Thyroid gland (tissue), 4 donors: ENCODE measurements at regions not wholly inside any gene's neighbourhood (a gene's known extent, or its start where the extent isn't known, plus 50 kb on each side); places are given as distances from the start of the nearest gene placed in this dataset.

Experiments used
- DNase-seq, 2 donors: peaks; one replicate each; pipeline ENCODE4 v3.0.0-alpha.2; 2019
- H3K27ac ChIP-seq, 3 donors: fragments of 200-600 bp; sonication (generic); 1 replicate in 2 of 3; 2 replicates in 1 of 3; pipeline ENCODE4 v1.5.1; 2016 to 2019; ENCODE audit warnings: mild to moderate bottlenecking in 1 of 3, moderate library complexity in 1 of 3
- H3K27me3 ChIP-seq: fragments of 200-600 bp; sonication (generic); one replicate; pipeline ENCODE4 v1.5.1; 2019
- H3K36me3 ChIP-seq, 2 donors: fragments of 200-600 bp; sonication (generic); one replicate each; pipeline ENCODE4 v1.5.1; 2016 to 2019
- H3K4me1 ChIP-seq, 2 donors: fragments of 200-600 bp; sonication (generic); one replicate each; pipeline ENCODE4 v1.5.1; 2017 to 2019
- H3K4me3 ChIP-seq, 3 donors: fragments of 200-600 bp; sonication (generic); replicated peaks in 1 of 3; 1 replicate in 2 of 3; 2 replicates in 1 of 3; pipeline ENCODE4 v1.5.1; 2016; ENCODE audit warnings: mild to moderate bottlenecking in 1 of 3
- H3K9me3 ChIP-seq: fragments of 200-600 bp; sonication (generic); one replicate; pipeline ENCODE4 v1.5.1; 2017
- POLR2A ChIP-seq, 2 donors: fragments of 450-650 bp; IDR thresholded peaks; one replicate each; pipeline ENCODE4 v1.6.1; 2017; ENCODE audit warnings: antibody characterized with exemption in 2 of 2, mild to moderate bottlenecking in 2 of 2, moderate library complexity in 1 of 2
- WGBS, 2 donors: methylation state at CpG; one replicate each; pipeline ENCODE4 v1.1.5; 2017; 5-methylcytosine and 5-hydroxymethylcytosine counted together
- intact Hi-C: fragments of 100-400 bp; cut with DNase I; formaldehyde crosslinking; loops from one replicate; pipeline ENCODE4 v1.15.1; 2023
- TF ChIP-seq, protein P1 (sequence below), 6 experiments: fragments of 200-600 bp in 3 of 6; fragments of 450-650 bp in 3 of 6; sonication (generic) in 3 of 6; IDR thresholded peaks; one replicate each; pipeline ENCODE4 v1.5.1; 2016 to 2019; ENCODE audit warnings: antibody characterized with exemption in 6 of 6, mild to moderate bottlenecking in 2 of 6, inconsistent platforms in 1 of 6, moderate library complexity in 1 of 6

DNA sequence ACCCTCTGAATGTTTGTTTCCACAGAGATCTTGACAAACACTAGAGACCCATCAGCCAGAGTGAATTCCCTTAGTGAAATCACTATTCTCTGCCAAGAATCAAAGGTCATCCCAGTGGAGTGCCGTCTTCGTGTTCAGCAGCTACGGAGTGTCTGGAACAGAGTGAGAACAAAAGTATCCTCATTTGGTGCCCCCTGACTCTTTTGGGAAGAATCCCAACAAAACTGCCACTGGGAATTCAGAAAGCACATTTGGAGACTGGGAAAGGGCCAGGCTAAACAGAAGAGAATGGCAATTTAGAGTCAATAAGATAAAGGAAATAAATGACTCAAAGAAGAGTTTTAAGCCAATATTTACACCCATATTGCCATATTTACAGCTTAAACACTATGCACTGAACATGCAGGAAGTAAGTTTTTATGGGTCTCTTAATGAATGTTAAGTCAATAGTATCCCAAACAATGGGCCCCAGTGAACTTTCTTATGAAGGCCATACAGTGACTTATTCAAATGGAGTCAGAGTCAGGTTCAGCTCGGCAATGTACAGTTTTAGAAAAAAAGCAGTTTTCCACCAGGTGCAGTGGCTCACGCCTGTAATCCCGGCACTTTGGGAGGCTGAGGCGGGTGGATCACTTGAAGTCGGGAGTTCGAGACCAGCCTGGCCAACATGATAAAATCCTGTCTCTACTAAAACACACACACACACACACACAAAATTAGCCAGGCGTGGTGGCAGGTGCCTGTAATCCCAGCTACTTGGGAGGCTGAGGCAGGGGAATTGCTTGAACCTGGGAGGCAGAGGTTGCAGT lies 392.6 kb downstream of the KLF5 start:
- Histone ChIP-seq H3K27ac (peak overlapping the region; percentile 60 to 66 (median 65)), H3K4me1 (peaks cover 13 to 24% of the 10 kb centered on the region in 2 donors), H3K9me3 (no peaks in the 10 kb centered on the region), H3K27me3 (no peaks in the 10 kb centered on the region), H3K4me3 (no peak overlapping the region), H3K36me3 (no peaks in the 10 kb centered on the region)
- WGBS, 2 donors, result 71% methylated on average over 10 of the region's 10 CpGs
- intact Hi-C loops, result no loop called here
- TF ChIP-seq, protein P1, sequence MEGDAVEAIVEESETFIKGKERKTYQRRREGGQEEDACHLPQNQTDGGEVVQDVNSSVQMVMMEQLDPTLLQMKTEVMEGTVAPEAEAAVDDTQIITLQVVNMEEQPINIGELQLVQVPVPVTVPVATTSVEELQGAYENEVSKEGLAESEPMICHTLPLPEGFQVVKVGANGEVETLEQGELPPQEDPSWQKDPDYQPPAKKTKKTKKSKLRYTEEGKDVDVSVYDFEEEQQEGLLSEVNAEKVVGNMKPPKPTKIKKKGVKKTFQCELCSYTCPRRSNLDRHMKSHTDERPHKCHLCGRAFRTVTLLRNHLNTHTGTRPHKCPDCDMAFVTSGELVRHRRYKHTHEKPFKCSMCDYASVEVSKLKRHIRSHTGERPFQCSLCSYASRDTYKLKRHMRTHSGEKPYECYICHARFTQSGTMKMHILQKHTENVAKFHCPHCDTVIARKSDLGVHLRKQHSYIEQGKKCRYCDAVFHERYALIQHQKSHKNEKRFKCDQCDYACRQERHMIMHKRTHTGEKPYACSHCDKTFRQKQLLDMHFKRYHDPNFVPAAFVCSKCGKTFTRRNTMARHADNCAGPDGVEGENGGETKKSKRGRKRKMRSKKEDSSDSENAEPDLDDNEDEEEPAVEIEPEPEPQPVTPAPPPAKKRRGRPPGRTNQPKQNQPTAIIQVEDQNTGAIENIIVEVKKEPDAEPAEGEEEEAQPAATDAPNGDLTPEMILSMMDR (IDR thresholded peaks at IDR 0.05), result no peak
- TF ChIP-seq POLR2A (IDR thresholded peaks at IDR 0.05), result no peak
- DNase-seq, result no peak

DNA sequence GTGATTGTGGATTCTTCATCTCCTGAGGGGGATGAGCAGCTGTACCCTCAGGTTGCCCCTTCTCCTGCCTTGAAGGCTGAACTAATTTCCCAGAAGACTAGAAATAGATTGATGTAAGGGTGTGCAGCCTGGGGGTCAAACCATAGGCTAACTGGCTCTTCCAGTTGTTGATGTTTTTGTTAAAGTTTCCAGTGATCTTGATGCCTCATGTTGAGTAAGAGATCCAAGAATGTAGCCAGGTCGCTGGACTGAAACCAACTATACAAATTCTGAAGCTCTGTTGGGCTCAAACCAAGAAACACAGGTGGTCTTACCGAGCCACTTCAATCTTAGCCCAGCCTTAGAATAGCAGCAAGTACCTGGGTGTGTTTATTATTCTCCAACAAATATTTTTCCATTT lies 391.8 kb downstream of the KLF5 start:
- Histone ChIP-seq H3K27ac (peak overlapping the region; percentile 60 to 66 (median 65)), H3K4me1 (peaks cover 13 to 24% of the 10 kb centered on the region in 2 donors), H3K4me3 (no peak overlapping the region), H3K9me3 (no peaks in the 10 kb centered on the region), H3K36me3 (no peaks in the 10 kb centered on the region), H3K27me3 (no peaks in the 10 kb centered on the region)
- WGBS, 2 donors, result 23 to 30% methylated on average over 2 of the region's 2 CpGs
- TF ChIP-seq, protein P1 (IDR thresholded peaks at IDR 0.05), result no peak
- no peak for TF ChIP-seq POLR2A (IDR thresholded peaks at IDR 0.05)
- DNase-seq, result peak; percentile 29 to 36
- intact Hi-C loops, result no loop called here

DNA sequence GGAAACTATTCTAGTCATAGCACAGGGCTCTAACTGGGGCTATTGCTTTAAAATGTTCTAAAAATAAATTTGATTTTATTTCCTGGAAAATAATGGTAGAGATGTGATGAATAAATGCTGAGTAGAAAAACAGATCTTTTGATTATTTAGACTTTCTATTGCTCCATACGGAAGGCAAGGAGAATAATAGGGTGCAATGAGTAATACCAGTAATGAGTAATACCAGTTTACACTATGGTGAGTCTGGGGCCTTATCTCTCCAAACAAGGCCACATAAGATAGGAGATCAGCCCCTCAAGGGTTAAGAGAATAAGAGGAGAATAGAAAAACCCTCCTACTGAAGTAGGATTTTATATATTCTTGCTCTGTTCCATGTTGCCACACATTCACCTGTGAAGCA lies 390.4 kb downstream of the KLF5 start:
- no peaks in the 10 kb centered on the region for H3K9me3 ChIP-seq
- H3K4me3 ChIP-seq, result no peak overlapping the region
- intact Hi-C loops, result no loop called here
- 85 to 88% methylated on average over 1 of the region's 1 CpG for whole genome bisulfite sequencing, 2 donors
- no peak for TF ChIP-seq POLR2A (IDR thresholded peaks at IDR 0.05)
- TF ChIP-seq, protein P1 (IDR thresholded peaks at IDR 0.05), result no peak
- H3K4me1 ChIP-seq, result peaks cover 13 to 24% of the 10 kb centered on the region in 2 donors
- no peak overlapping the region for H3K27ac ChIP-seq
- DNase-seq, result no peak
- no peaks in the 10 kb centered on the region for H3K27me3 ChIP-seq
- H3K36me3 ChIP-seq, result no peaks in the 10 kb centered on the region

DNA sequence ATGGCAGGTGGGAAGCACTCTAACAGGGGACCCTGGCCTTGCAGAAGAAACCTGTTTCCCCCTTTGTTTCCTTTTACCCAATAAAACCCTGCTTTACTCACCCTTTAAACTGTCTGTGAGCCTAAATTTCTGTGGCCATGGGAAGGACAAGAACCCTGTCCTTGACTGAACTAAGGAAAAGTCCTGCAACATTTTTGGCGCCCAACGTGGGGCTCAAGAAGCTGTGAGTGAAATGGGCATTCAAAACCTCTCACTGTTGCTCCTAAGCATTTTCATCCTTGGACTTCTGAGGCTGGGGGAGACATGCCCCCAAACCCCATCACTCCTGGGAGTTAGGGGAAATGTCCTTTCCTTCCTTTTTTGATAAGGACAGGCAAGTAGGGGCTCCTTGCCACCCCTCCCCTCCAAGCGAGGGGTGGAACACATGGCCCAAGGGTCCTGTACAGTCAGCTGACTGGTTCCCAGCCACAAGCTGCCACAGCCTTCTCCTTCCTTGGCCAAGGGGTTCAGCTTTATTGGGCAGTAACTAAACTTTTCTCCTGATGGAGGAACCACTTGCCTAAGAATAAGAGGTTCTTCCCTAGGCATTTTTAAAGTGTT lies 381.6 kb downstream of the KLF5 start:
- Histone ChIP-seq H3K27ac (no peak overlapping the region), H3K4me1 (no peaks in the 10 kb centered on the region), H3K9me3 (no peaks in the 10 kb centered on the region), H3K36me3 (no peaks in the 10 kb centered on the region), H3K4me3 (no peak overlapping the region), H3K27me3 (no peaks in the 10 kb centered on the region)
- 93 to 95% methylated on average over 3 of the region's 3 CpGs for WGBS, 2 donors
- TF ChIP-seq, protein P1 (IDR thresholded peaks at IDR 0.05), result no peak
- TF ChIP-seq POLR2A (IDR thresholded peaks at IDR 0.05), result no peak
- intact Hi-C loops, result no loop called here
- no peak for DNase-seq

DNA sequence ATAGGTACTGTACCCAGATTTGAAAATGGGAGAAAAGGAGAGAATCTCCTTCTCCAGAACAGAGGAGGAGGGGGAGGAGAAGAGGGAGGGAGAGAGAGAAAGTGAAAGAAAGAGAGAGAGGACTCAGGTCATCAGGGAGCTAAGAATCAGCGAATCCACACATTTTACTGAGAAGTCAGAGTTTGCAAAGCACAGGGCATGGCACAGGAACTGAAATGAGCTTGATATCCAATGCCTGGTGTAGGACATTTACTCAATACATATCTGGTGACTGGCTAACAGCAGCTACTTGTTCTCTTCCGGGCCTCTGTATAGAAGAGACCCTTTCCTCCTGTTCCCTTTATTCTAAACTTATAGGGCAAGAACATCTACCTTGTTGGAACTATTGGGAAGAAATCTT lies 375.1 kb downstream of the KLF5 start:
- Histone ChIP-seq H3K36me3 (no peaks in the 10 kb centered on the region), H3K27me3 (no peaks in the 10 kb centered on the region), H3K4me3 (no peak overlapping the region), H3K4me1 (no peaks in the 10 kb centered on the region), H3K27ac (no peak overlapping the region), H3K9me3 (no peaks in the 10 kb centered on the region)
- intact Hi-C loops, result no loop called here
- 86 to 92% methylated on average over 2 of the region's 2 CpGs for WGBS, 2 donors
- no peak for TF ChIP-seq POLR2A (IDR thresholded peaks at IDR 0.05)
- TF ChIP-seq, protein P1 (IDR thresholded peaks at IDR 0.05), result no peak
- no peak for DNase-seq
